ENCODE measurements at regions not wholly inside any gene's neighbourhood (a gene's known extent, or its start where the extent isn't known, plus 50 kb on each side); places are given as distances from the start of the nearest gene placed in this dataset.

- Histone ChIP-seq H2AFZ (ENCODE audit: low read depth) (no peak overlapping the region), H3K36me3 (ENCODE audit: insufficient read depth) (no peaks in the 10 kb centered on the region), H3K9ac (no peak overlapping the region), H3K4me3 (IDR thresholded peaks at IDR 0.05; ENCODE audit: insufficient read depth, low read depth, low read length) (no peak overlapping the region), H3K4me1 (ENCODE audit: low read depth, poor library complexity, severe bottlenecking) (peaks cover 24% of the 10 kb centered on the region), H3K27me3 (ENCODE audit: insufficient read depth, low read depth) (no peaks in the 10 kb centered on the region), H3K4me2 (no peak overlapping the region), H3K79me2 (ENCODE audit: insufficient read depth, low read depth) (no peaks in the 10 kb centered on the region), H4K20me1 (ENCODE audit: insufficient read depth) (no peaks in the 10 kb centered on the region), H3K27ac (no peak overlapping the region)
- no peak for TF ChIP-seq CTCF (conservative IDR thresholded peaks at IDR 0.05; ENCODE audit: low read depth, low read length)
Observed at GRCh38 chr9:108158236-108158995, 668.8 kb upstream of the KLF4 start.

GRCh38 chr9:108156270-108156998 lies 666.9 kb upstream of the KLF4 start:
- no peak overlapping the region for H3K27ac ChIP-seq
- no peaks in the 10 kb centered on the region for H3K79me2 ChIP-seq (ENCODE audit: insufficient read depth, low read depth)
- H2AFZ ChIP-seq (ENCODE audit: low read depth): no peak overlapping the region
- H3K4me2 ChIP-seq: no peak overlapping the region
- no peaks in the 10 kb centered on the region for H4K20me1 ChIP-seq (ENCODE audit: insufficient read depth)
- peaks cover 16% of the 10 kb centered on the region for H3K4me1 ChIP-seq (ENCODE audit: low read depth, poor library complexity, severe bottlenecking)
- H3K36me3 ChIP-seq (ENCODE audit: insufficient read depth): no peaks in the 10 kb centered on the region
- no peak overlapping the region for H3K4me3 ChIP-seq (IDR thresholded peaks at IDR 0.05; ENCODE audit: insufficient read depth, low read depth, low read length)
- no peaks in the 10 kb centered on the region for H3K27me3 ChIP-seq (ENCODE audit: insufficient read depth, low read depth)
- TF ChIP-seq CTCF (conservative IDR thresholded peaks at IDR 0.05; ENCODE audit: low read depth, low read length): no peak
- no peak overlapping the region for H3K9ac ChIP-seq

- H4K20me1 ChIP-seq (ENCODE audit: insufficient read depth): no peaks in the 10 kb centered on the region
- TF ChIP-seq CTCF (conservative IDR thresholded peaks at IDR 0.05; ENCODE audit: low read depth, low read length): no peak
- H2AFZ ChIP-seq (ENCODE audit: low read depth): no peak overlapping the region
- H3K4me3 ChIP-seq (IDR thresholded peaks at IDR 0.05; ENCODE audit: insufficient read depth, low read depth, low read length): no peak overlapping the region
- H3K79me2 ChIP-seq (ENCODE audit: insufficient read depth, low read depth): no peaks in the 10 kb centered on the region
- H3K27ac ChIP-seq: no peak overlapping the region
- no peaks in the 10 kb centered on the region for H3K4me1 ChIP-seq (ENCODE audit: low read depth, poor library complexity, severe bottlenecking)
- H3K36me3 ChIP-seq (ENCODE audit: insufficient read depth): no peaks in the 10 kb centered on the region
- H3K9ac ChIP-seq: no peak overlapping the region
- H3K4me2 ChIP-seq: no peak overlapping the region
- no peaks in the 10 kb centered on the region for H3K27me3 ChIP-seq (ENCODE audit: insufficient read depth, low read depth)
Observed at GRCh38 chr9:108153416-108153815, 663.8 kb upstream of the KLF4 start.

GRCh38 chr9:108150736-108151586 lies 661.4 kb upstream of the KLF4 start:
- H3K27me3 ChIP-seq (ENCODE audit: insufficient read depth, low read depth): no peaks in the 10 kb centered on the region
- H3K4me2 ChIP-seq: no peak overlapping the region
- no peaks in the 10 kb centered on the region for H3K4me1 ChIP-seq (ENCODE audit: low read depth, poor library complexity, severe bottlenecking)
- no peak overlapping the region for H2AFZ ChIP-seq (ENCODE audit: low read depth)
- H3K36me3 ChIP-seq (ENCODE audit: insufficient read depth): no peaks in the 10 kb centered on the region
- H3K27ac ChIP-seq: no peak overlapping the region
- TF ChIP-seq CTCF (conservative IDR thresholded peaks at IDR 0.05; ENCODE audit: low read depth, low read length): no peak
- no peak overlapping the region for H3K9ac ChIP-seq
- no peaks in the 10 kb centered on the region for H4K20me1 ChIP-seq (ENCODE audit: insufficient read depth)
- no peaks in the 10 kb centered on the region for H3K79me2 ChIP-seq (ENCODE audit: insufficient read depth, low read depth)
- no peak overlapping the region for H3K4me3 ChIP-seq (IDR thresholded peaks at IDR 0.05; ENCODE audit: insufficient read depth, low read depth, low read length)

All from KMS-11 (cell line).